ENCODE measurements at regions not wholly inside any gene's neighbourhood (a gene's known extent, or its start where the extent isn't known, plus 50 kb on each side); places are given as distances from the start of the nearest gene placed in this dataset.

DNA sequence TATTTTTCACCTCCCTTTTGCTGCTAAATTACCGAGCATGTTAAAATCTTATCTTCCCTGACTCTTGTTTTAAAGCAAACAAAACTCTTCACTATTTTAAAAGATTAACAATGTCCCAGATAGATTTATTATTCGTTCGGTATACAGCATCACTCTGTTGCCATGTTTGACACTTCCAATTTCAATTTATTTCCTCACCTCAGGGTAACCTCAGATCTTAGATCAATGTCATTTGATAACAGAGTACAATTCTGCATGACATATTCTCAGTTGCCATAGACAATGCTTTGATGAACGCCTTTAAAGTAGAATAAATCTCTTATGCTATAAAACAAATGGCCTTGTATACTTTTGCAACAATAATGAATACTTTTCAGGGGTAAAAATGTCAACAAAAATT lies 1078.1 kb upstream of the IGFBP7 start:
- DNase-seq: no peak

DNA sequence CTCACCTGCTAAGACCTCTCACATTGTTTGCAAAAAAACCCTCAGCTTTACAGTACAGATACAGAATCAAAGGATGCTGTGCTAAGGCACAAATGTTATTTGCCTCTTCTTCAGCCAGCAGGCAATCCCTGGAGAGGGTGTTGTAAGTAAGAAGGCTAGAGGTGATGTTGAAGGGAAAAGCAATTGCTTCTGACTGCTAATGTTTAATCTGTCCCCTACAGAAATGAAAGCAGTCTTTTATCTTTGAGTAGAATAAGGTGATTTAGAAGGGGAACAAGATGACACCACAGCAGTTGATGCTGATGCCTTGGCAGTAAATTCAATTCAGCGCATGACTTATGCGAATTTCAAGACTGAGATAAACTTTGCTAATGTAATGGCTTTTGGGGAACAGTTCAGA lies 1064.8 kb upstream of the IGFBP7 start:
- DNase-seq: no peak

DNA sequence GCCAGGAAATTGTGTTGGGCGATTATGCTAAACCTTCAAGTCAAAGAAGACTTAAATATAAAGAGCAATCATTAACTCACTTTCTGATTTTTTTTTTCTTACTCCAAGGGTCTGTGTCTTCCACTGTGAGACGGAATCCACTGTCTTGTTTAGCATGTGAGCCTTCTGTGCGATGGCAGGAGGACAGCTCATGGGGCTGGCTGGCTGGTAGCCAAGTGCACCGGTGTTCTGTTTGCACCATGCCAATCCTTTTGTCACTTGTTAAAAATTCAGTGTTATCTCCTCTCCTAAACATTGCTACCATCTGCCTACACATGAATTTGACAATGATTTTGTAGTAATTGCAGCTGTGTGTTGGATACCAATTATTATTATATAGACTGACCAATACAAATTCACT lies 1056.3 kb upstream of the IGFBP7 start:
- peak; percentile 21 for DNase-seq

DNA sequence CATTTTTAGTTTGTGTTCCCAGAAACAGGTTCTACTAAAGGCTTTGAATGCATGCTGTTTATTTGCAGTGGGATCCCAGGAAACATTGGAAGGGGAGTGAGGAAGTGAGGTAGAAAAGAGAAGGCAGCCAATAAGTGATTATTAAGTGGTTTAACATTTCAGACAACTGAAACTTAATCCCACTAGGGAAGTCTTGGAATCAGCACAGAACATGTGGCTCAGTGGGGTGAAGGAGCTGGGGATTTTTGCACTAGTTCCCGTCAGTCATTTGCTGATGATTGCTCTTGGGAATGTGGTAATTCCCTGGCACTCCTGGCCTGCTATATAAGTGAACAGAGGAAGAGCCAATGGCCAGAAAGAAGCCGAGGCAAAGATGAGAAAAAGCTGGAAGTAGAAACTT lies 1053.0 kb upstream of the IGFBP7 start:
- peak; percentile 90 for DNase-seq

DNA sequence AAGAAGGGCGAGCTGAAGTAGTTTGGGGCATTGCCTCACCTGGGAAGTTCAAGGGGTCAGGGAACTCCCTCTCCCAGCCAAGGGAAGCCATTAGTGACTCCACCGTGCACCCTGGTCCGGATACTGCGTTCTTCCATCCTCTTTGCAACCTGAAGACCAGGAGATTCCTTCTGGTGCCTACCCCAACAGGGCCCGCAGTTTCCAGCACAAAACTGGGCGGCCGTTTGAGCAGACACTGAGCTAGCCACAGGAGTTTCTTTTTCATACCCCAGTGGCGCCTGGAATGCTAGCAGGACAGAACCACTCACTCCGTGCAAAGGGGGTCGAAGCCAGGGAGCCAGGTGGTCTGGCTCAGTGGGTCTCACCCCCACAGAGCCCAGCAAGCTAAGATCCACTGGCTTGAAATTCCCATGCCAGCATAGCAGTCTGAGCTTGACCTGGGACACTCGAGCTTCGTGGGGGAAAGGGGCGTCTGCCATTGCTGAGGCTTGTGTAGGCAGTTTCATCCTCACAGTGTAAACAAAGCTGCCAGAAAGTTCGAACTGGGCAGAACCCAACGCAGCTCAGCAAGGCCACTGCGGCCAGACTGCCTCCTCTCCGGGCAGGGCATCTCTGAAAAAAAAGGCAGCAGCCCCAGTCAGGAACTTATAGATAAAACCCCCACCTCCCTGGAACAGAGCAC lies 1039.4 kb upstream of the IGFBP7 start:
- no peak for DNase-seq

DNA sequence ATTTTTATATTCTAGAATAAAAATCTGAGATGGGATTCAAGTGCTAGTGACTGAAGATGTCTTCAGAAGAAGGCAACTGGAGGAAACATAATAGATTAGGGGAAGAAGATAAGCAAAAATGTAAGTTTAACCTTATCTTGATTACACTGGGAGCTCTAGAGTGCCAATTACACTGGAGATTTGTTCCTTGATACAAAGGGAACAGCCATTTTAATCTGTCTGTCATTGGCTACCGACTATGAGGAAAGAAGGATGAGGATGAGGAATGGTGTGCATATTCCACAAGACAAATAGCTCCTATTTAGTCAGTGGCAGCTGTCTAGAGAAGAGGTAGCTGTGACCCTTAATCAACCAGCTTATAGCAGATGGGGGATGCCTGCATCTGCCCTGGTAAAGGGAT lies 1034.5 kb upstream of the IGFBP7 start:
- peak; percentile 86 for DNase-seq

DNA sequence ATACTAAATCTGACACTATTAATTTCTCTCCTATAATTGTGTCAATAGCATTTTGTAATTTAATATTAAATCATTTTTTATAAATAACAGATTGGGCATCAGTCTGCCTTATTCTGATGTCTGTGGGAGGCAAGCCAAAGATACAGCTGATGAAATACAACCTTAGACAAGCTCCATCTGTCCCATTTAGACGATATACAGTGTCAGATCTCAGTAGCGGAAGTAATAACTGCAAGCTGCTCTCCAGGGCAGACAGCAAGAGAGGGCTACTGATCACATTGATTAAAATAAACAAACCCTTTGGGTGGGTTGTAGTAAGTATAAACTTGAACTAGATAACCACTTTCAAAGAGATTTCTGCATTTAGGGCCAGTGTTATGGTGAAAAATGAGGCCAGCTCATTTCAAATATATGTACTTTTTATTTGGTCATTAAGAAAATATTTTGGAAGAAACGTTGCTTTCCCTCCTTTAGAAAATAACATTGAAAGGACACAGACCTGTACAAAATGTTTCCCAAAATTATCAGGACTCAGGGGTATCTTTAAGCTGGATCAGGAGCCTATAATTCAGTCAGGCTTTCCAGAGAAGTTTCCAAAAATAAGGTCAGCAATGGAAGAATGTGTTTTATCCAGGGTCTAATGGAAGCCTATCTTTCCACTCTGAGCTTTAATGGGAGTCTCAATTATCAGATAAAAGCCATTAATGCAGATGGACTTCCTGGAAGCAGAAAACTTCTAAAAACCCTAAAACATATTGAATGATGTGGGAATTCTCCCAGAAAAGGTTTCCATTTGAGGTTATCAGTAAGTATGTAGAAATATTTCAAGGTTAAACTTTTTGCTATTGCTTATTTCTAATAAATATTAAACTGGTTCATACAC lies 1028.8 kb upstream of the IGFBP7 start:
- DNase-seq: peak; percentile 75

DNA sequence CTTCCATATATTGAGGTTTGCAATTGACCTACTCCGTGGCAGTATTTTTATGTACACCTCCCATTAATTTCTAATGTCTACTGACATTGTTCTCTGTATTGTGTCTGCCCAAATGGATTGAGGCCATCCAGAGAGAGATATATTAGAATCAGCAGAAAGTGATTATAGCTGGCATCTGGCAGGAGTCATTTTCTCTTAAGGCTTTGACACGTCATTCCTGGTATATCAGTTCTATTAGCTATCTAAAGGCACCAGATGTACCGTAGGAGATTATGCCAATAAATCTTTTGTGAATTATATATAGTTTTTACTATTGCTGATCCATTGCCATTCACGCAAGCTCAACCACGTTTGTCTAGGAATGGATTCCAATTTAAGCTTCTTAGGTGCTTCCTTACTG lies 1026.4 kb upstream of the IGFBP7 start:
- peak; percentile 68 for DNase-seq

DNA sequence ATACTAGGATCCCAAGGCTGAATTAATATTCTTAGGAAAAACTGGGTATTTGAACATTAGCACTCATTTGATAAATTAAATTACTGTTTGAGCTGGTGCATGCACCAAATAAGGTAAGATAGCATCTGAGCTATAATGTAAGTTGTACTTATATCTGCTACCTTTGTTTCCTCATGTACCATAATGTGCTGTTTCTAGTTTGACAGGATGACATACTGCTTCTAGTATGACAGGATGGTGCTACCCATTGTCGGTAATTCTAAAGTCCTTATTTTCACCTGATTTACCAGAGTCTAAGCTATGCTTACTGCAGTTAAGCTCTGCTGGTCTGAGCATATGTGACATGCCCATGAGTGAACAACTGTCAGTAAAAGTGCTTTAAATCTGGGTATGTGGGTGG lies 1017.5 kb upstream of the IGFBP7 start:
- DNase-seq: no peak

DNA sequence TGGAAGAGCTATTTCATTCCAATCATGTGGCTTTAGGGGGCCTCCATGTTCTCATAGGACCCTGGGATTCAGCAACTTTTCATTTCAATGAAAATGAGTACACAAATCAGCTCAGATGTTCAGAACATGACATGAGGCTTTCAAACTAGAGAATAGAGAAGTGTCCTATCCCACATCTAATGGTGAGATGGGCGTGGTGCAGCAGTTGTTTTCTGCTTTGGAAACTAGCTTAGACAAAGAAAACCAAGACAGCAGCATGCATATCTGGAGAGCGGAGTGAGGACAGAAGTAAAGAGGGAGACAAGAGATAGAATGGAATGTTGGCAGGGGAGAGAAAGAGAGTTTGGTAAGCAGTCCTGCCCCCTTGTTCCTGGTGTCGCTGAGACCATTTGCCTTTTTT lies 1009.1 kb upstream of the IGFBP7 start:
- DNase-seq: no peak

DNA sequence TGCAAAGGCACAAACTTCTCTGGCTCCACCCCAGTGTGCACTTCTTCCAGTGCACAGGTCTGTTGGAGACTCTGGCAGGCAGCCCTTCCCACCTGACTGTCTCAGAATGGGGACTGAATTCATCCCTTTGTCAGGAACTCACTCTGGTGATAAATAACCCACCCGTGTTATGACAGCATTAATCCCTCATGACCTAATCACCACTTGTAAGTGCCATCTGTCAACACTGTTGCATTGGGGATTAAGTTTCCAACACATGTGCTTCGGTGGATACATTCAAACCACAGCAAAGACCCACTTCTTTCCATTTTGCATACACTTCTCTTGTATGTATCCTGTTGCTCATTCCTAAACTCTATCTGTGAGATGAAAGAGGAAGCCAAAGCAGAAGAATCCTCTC lies 1002.9 kb upstream of the IGFBP7 start:
- DNase-seq: peak; percentile 91

DNA sequence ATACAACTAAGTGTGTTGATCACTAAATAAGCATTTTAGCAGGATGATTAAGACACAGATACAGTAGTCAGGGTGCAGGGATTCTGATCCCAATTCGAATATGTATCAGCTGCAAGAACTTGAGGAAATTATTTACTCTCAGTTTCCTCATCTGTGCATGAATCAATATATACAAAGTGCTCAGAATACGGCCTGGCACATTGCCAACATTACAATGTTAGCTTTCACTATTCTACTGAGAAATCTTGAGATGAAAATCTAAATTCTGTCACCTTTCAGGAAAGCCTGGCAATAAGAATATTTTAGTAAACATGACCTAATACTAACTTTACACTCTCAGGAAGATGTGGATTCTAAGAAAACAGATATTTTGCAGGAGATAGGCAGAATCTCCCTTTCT lies 1001.6 kb upstream of the IGFBP7 start:
- DNase-seq: no peak

DNA sequence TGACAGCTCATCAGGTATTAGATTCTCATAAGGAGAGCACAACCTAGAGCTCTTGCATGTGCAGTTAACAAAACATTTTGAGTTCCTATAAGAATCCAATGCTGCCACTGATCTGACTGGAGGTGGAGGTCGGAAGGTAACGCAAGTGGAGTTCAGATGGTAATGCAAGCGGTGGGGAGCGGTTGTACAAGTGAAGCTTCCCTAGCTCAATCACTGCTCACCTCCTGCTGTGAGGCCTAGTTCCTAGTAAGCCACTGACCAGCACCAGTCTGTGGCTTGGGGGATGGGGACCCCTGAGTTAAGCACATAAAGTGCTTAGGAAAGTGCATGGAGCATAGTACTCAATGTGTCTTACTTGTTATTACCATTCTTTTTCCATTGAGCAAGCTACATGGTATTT lies 983.2 kb upstream of the IGFBP7 start:
- DNase-seq: no peak

DNA sequence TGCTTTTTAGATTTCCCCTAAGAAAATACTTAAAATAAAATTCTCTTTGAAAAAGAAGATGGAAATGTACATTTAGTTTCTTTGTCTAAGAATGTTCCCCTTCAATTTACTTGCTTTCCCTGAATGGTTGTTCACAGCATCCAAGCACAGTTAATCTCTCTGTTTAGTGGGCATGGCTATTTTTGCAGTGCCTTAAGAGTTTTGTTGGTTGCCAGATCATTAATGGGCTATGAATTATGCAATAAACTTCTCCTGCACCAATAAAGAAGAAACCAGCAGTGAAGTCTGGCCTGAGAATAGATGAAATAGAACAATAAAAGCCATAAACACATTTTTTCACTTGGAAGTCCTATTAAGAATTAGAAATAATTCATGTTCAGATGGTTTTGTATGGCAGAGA lies 980.4 kb upstream of the IGFBP7 start:
- DNase-seq: no peak

DNA sequence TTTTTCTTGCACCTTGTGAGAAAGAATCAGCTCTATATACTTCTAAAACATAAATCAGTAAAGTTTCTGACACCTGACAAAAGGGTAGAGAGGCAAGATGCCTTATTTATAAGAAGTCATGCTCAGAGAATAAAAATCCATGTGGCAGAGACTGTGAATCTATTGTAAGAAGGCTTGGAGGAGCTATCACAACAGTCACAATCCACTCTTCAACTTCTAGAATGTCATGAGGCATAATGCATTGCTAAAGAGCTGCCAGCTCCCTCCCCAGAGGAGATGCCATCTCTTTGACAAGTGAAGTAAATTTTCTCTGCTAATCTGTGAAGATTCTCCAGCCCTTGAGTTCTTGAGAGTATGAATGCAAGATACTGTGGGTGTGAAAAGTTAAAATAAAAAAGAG lies 971.2 kb upstream of the IGFBP7 start:
- DNase-seq: no peak

DNA sequence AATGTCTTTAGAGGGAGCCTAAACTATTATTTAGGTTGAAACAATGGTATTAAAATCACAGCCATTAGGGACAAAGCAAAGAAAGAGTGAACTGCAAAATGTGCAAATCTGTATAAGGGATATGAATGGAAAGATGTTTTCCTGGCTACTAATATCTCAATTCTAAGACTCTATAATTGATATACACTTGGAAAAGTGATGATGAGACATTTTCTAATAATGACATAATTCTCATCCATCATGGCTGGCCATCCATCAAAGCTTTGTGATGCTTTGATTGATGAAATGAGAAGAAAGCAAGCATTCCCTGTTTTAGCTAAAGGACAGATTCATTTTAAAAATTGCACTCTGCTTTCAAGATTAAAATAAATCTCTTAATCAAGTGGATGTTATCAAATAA lies 965.5 kb upstream of the IGFBP7 start:
- DNase-seq: no peak

DNA sequence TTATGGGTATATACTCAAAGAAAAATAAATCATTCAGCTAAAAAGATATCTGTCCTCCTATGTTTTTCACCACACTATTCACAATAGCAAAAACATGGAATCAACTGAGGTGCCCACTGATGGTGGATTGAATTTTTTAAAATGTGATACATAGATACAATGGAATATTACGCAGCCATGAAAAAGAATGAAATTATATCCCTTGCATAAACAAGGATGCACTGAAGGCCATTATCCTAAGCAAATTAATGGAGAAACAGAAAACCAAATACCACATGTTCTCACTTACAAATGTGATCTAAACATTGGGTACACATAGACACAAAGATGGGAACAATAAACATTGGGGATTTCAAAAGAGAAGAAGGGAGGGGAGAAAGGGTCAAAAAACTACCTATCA lies 964.2 kb upstream of the IGFBP7 start:
- no peak for DNase-seq

DNA sequence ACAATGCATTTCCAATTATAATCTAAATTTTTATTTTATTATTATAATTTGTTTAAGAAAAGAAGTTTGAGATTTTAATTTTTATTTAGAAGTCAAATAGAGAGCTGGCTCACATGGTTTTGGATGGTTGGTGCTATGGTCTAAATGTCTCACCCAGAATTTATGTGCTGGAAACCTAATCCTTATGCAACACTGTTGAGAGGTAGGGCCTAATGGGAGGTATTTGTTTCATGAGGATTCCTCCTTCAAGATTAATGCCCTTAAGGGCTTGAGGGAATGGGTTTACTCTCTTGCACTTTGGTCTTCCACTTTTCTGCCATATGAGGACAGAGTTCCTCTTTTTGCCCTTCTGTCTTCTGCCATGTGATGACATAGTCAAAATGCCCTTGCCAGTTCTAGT lies 960.5 kb upstream of the IGFBP7 start:
- no peak for DNase-seq

DNA sequence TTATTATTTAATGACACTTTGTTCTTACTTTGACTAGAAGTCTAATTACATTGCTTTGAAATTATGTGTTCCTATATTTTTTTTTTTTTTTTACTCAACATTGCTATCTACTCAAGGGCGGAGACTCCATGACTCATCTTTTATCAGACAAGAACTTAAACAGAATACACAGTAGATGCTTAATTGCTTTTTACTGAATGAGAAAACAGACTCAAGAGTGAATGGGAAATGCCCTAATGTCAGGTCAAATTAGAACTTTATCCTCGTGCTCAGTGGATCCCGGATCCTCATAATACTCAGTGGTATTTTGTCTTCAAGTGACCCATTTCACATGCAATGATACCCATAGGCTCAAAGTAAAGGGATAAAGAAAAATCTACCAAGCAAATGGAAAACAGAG lies 954.5 kb upstream of the IGFBP7 start:
- no peak for DNase-seq

DNA sequence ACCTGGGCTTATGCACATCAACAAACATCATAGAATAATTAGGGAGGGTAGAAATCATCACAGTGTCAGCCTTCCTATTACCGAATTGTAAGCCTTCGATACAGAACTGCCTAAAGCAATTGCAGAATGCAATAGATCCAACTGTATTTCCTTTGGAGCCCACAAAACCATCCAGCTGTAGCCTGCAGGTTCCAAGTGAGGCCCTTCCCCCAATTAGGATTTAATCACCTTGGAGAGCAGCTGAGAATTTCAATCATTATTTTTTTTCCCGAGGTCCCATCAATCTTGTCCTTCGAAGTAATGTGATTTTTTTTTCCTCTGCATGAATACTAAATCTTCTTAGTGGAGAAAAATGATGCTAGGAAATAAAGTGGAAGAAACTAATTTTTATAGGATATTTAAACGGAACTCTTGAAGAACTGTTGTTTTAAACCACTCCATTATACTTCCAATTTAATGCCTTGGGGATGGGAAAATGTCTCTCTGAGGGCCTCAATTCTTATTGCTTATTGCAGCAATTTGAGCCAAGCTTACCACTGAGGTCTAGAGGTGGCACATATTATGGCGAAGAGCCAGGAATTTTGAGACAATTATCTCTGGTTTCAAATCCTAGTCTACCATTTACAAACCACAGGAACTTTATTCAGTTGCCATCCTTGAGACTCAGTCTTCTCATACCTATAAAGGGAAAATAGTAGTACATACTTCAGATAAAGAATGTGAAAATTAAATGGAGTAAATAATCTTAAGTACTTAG lies 953.4 kb upstream of the IGFBP7 start:
- DNase-seq: no peak

DNA sequence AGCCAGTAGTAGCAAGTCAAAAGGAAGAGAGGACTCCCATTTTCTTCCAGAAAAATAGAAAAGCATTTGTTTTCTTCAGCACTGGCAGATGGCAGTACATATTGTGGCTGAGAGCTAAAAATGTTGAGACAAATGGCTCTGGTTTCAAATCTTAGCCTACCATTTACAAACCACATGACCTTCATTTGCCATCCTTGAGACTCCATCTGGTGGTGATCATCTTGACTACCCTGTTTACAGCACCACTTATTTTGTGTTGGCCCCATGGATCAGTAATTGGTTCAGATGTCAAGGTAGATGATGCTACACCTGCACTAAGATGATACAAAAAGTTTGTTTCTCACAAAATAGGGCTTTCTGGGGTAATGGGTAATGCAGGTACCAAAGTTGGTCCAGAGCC lies 951.8 kb upstream of the IGFBP7 start:
- DNase-seq: peak; percentile 33

DNA sequence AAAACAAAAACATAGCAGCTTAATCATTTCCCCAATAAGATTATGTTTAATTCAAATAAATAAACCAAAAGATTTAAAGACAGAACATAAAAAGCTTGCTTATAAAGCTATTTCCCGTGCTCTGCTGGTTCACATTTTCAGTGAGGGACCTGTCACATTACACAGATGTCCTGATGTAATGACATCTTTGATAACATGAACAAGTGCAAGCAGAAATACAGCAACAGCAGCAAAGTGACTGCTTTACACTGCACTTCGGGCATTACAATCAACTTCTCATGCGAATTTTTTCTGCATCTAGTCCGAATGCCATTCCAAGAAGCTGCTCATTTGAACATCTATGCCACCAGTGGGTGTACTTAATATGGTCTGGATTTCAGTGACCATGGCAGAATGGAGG lies 940.3 kb upstream of the IGFBP7 start:
- no peak for DNase-seq

DNA sequence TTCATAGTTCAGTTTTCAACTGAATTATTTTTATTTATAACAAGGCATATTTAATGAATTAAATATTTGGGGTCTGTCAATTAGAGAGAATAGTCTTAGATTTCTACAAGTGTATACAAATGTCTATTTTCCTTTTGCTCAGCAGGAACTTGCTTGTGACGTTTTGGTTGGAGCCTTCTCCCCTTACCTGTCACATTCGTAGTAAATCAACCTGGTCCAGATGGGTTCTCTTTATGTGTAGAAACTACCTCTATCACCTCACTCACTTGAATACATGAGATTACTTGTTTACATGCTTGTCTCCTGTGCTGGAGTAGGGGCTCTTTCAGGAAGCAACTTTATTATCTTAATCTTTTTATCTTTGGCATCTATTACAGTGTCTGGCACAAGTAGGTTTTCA lies 938.3 kb upstream of the IGFBP7 start:
- no peak for DNase-seq

DNA sequence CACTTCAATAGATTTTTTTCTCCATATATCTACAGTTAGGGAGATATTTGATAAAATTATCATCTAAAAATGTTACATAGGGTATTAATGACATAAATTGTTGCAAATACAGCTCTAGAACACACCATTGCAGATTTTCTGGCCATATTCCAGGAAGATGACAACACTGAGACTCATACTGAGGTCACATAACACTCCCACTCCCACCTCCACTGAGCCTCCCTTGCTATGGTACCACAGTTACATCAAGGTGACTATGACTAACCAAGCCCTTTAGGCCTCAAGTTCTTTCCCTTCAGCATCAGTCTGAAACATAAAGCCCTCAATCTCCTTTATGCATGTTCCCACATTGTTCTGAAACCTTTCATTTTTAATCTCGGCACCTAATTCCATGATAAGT lies 932.0 kb upstream of the IGFBP7 start:
- DNase-seq: no peak
